Natural killer cell (primary cell): ENCODE measurements at regions not wholly inside any gene's neighbourhood (a gene's known extent, or its start where the extent isn't known, plus 50 kb on each side); places are given as distances from the start of the nearest gene placed in this dataset.
A peak's percentile ranks its signal among the peaks of the same experiment; 100 is the strongest.
"Not testable (repeated sequence)": the region's sequence is repeated elsewhere in the genome, so short reads cannot be mapped to it uniquely, and the experiment has no call there.

Source experiments
- ATAC-seq, 3 donors: fragments of 150-1000 bp in 2 of 3; fragments of 200-7000 bp in 1 of 3; cut with Tn5 transposase; 1 replicate in 1 of 3; 2 replicates in 2 of 3; pipeline ENCODE4 v1.10.0; 2021; ENCODE audit warnings: mild to moderate bottlenecking in 2 of 3, moderate library complexity in 2 of 3
- DNase-seq, 2 donors: peaks; one replicate each; pipeline versions ENCODE4 v3.0.0 to v3.0.0-alpha.2; 2013 to 2021; ENCODE audit warnings: mixed read lengths in 1 of 2
- H3K27ac ChIP-seq: one replicate; pipeline ENCODE4 v1.5.1; 2013; ENCODE audit warnings: mild to moderate bottlenecking, low read length
- H3K27me3 ChIP-seq: one replicate; pipeline ENCODE4 v1.6.1; 2013; ENCODE audit warnings: low read length; ENCODE audit not compliant: control insufficient read depth, insufficient read depth
- H3K36me3 ChIP-seq: one replicate; pipeline ENCODE4 v1.6.1; 2013; ENCODE audit warnings: low read length; ENCODE audit not compliant: control insufficient read depth, insufficient read depth
- H3K4me1 ChIP-seq: one replicate; pipeline ENCODE4 v1.6.1; 2013; ENCODE audit warnings: low read length; ENCODE audit not compliant: control insufficient read depth, insufficient read depth
- H3K4me3 ChIP-seq: one replicate; pipeline ENCODE4 v1.5.1; 2013; ENCODE audit warnings: low read length
- H3K9me3 ChIP-seq: one replicate; pipeline ENCODE4 v1.6.1; 2013; ENCODE audit warnings: low read length; ENCODE audit not compliant: control insufficient read depth, insufficient read depth
- H3K27ac Mint-ChIP-seq, 2 donors: one replicate each; pipeline ENCODE4 v1.8.0; 2022; ENCODE audit warnings: mild to moderate bottlenecking in 2 of 2, mixed read lengths in 2 of 2, moderate library complexity in 1 of 2
- H3K27me3 Mint-ChIP-seq, 2 donors: one replicate each; pipeline ENCODE4 v1.8.0; 2022; ENCODE audit warnings: low read depth in 2 of 2, mixed read lengths in 2 of 2
- H3K36me3 Mint-ChIP-seq: one replicate; pipeline ENCODE4 v1.8.0; 2022; ENCODE audit warnings: mixed read lengths
- H3K4me1 Mint-ChIP-seq, 2 donors: one replicate each; pipeline ENCODE4 v1.8.0; 2022; ENCODE audit warnings: mixed read lengths in 2 of 2
- H3K4me3 Mint-ChIP-seq: one replicate; pipeline ENCODE4 v1.8.0; 2022; ENCODE audit warnings: mild to moderate bottlenecking, moderate library complexity, mixed read lengths
- H3K9me3 Mint-ChIP-seq, 2 donors: one replicate each; pipeline ENCODE4 v1.8.0; 2022; ENCODE audit warnings: mixed read lengths in 2 of 2
- WGBS: methylation state at CpG from one replicate; pipeline ENCODE4 v1.1.7; 2013; ENCODE audit warnings: missing lambda C conversion rate; ENCODE audit not compliant: insufficient coverage; 5-methylcytosine and 5-hydroxymethylcytosine counted together
- intact Hi-C: fragments of 100-400 bp; cut with micrococcal nuclease; formaldehyde crosslinking; loops from one replicate; pipeline ENCODE4 v1.14.2; 2022
- TF ChIP-seq, protein P1 (sequence below): fragments of 200-600 bp; IDR thresholded peaks from one replicate; pipeline ENCODE4 v1.8.0; 2022; ENCODE audit warnings: antibody characterized with exemption

DNA sequence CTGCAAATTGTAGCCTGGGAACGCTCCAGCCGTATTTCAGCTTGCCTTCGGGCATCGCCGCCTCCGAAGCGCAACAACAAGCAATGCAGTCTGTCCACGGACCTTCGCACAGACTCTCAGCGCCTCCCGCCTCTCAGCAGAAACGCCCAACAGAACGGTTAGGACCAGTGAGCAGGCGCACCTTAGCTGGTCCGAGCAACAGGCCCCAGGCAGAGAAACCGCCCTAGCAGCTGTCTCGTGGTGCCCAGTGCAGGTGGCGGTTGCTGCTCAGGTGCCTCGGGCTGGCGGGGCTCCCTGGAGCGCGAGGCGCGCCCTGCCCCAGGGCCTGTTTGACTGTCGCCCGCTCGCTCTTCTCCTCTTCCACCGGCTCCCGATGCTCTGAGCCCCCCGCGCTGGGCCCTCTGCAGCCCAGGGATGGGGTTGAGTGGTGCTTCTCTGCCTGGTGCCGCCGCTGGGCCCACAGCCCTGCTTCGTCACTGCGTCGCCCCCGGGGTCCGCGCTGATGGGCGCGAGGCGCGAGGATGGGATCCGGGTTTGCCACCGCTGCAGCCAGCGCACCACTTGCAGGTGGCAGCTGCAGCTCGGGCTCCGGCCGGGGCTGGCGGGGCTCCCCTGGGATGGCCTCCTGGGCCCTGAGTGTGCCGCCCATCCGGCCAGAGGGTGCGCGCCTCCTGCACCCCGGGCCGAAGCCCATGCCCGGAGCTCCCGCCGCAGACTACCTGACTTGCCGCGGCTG, 268.4 kb upstream of the FRG2C start:
- peaks cover 0 to 6% of the 10 kb centered on the region in 2 donors for H3K27me3 Mint-ChIP-seq
- WGBS: 82% methylated on average over 61 of the region's 61 CpGs
- intact Hi-C loops: no loop called here
- no peaks in the 10 kb centered on the region for H3K36me3 Mint-ChIP-seq
- no peaks in the 10 kb centered on the region for H3K9me3 Mint-ChIP-seq
- H3K27ac Mint-ChIP-seq: no peak overlapping the region
- DNase-seq: no peak
- Histone ChIP-seq H3K27ac (no peak overlapping the region), H3K9me3 (no peaks in the 10 kb centered on the region), H3K36me3 (no peaks in the 10 kb centered on the region), H3K4me3 (no peak overlapping the region), H3K4me1 (no peaks in the 10 kb centered on the region), H3K27me3 (no peaks in the 10 kb centered on the region)
- no peak for ATAC-seq
- TF ChIP-seq, protein P1, sequence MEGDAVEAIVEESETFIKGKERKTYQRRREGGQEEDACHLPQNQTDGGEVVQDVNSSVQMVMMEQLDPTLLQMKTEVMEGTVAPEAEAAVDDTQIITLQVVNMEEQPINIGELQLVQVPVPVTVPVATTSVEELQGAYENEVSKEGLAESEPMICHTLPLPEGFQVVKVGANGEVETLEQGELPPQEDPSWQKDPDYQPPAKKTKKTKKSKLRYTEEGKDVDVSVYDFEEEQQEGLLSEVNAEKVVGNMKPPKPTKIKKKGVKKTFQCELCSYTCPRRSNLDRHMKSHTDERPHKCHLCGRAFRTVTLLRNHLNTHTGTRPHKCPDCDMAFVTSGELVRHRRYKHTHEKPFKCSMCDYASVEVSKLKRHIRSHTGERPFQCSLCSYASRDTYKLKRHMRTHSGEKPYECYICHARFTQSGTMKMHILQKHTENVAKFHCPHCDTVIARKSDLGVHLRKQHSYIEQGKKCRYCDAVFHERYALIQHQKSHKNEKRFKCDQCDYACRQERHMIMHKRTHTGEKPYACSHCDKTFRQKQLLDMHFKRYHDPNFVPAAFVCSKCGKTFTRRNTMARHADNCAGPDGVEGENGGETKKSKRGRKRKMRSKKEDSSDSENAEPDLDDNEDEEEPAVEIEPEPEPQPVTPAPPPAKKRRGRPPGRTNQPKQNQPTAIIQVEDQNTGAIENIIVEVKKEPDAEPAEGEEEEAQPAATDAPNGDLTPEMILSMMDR: no peak
- H3K4me1 Mint-ChIP-seq: no peaks in the 10 kb centered on the region
- H3K4me3 Mint-ChIP-seq: no peak overlapping the region

DNA sequence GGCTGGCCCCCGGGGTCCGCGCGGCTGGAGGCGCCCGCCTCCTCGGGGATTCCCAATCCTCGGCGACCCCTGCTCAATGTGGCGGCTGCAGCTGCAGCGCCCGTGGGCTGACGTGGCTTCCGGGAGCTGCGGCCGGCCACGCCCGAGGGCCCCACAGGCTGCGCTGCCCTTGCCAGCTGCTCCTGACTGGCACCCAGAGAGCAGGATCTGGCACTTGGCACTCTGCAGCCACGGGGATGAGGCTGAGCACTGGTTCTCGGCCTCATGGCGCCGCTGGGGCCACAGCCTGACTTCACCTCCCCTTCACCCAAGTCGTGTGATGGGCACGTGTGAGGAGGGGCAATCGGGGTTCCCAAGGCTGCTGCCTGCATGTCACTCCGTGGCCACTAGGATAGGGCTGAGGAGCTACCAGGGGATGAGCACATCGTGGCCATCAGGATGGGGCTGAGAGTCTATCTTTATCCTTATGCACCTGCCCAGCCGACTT, 267.8 kb upstream of the FRG2C start:
- no peak overlapping the region for H3K4me3 ChIP-seq
- Mint-ChIP-seq H3K27ac (no peak overlapping the region), H3K36me3 (no peaks in the 10 kb centered on the region), H3K4me3 (no peak overlapping the region), H3K9me3 (no peaks in the 10 kb centered on the region), H3K27me3 (peaks cover 0 to 6% of the 10 kb centered on the region in 2 donors), H3K4me1 (no peaks in the 10 kb centered on the region)
- H3K27ac ChIP-seq: no peak overlapping the region
- ATAC-seq (no peak), DNase-seq (no peak)
- TF ChIP-seq, protein P1: no peak
- WGBS: 74% methylated on average over 29 of the region's 29 CpGs
- H3K4me1 ChIP-seq: no peaks in the 10 kb centered on the region
- no peaks in the 10 kb centered on the region for H3K27me3 ChIP-seq
- intact Hi-C loops: no loop called here
- H3K9me3 ChIP-seq: no peaks in the 10 kb centered on the region
- no peaks in the 10 kb centered on the region for H3K36me3 ChIP-seq

DNA sequence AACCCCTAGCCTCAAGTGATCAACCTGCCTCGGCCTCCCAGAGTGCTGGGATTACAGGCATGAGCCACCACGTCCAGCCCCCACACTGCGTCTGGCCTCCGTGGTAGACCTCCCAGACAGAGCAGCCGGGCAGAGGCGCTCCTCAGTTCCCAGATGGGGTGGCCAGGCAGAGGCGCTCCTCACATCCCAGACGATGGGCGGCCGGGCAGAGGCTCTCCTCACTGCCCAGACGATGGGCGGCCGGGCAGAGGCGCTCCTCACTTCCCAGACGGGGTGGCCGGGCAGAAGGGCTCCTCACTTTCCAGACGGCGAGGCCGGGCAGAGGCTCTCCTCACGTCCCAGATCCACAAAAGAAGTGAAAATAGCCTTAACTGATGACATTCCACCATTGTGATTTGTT, 266.6 kb upstream of the FRG2C start:
- ATAC-seq, DNase-seq, H3K27me3 Mint-ChIP-seq, H3K4me1 ChIP-seq, H3K4me3 Mint-ChIP-seq, H3K9me3 ChIP-seq, H3K4me3 ChIP-seq, H3K36me3 Mint-ChIP-seq, H3K27me3 ChIP-seq, H3K27ac Mint-ChIP-seq, H3K9me3 Mint-ChIP-seq, H3K27ac ChIP-seq, H3K4me1 Mint-ChIP-seq, intact Hi-C loops, H3K36me3 ChIP-seq: not testable (repeated sequence)
- WGBS: 96% methylated on average over 20 of the region's 20 CpGs

DNA sequence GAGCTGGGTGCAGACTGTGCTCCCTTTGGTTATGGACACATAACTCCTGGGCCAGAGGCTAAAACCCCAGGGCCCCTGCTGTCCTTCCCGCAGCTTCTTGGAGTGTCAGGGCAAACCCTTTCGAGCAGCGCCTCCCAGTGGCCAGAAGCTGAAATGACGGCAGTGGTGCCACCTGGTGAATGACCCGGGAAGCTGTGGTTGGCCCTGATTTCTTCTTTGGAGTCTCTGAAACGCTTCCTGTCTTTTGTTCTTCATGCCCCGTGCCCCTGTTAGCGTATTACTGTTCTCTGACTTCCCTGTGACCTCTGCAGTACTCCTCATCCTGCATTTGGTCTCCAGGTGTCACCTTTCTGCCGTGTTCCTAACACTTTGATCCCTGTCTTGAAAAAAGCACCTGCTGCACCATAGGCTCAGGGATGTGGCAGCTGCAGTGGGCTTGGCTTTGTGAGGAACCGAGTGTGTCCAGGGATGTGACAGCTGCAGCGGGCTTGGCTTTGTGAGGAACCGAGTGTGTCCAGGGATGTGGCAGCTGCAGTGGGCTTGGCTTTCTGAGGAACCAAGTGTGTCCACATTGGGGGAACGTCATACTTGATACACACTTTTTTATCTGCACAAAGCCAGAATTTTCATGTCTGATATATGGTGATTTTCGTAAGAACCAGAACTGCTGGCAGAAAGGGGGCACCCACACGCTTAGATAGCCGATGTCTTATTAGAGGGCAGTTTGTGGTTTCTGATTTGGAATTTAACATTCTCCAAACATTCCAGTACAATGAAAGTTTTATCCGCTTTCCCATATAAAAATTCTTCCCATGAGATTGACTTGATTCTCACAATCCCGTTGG, 241.8 kb upstream of the FRG2C start:
- H3K36me3 Mint-ChIP-seq, H3K4me3 ChIP-seq, H3K9me3 Mint-ChIP-seq, H3K4me1 ChIP-seq, H3K9me3 ChIP-seq, intact Hi-C loops, ATAC-seq, H3K27ac ChIP-seq, H3K27me3 ChIP-seq, H3K27ac Mint-ChIP-seq, H3K27me3 Mint-ChIP-seq, H3K4me1 Mint-ChIP-seq, H3K36me3 ChIP-seq, H3K4me3 Mint-ChIP-seq: not testable (repeated sequence)
- WGBS: 48% methylated on average over 18 of the region's 18 CpGs
- DNase-seq: peak; percentile 25
- TF ChIP-seq, protein P1: peak; percentile 45

DNA sequence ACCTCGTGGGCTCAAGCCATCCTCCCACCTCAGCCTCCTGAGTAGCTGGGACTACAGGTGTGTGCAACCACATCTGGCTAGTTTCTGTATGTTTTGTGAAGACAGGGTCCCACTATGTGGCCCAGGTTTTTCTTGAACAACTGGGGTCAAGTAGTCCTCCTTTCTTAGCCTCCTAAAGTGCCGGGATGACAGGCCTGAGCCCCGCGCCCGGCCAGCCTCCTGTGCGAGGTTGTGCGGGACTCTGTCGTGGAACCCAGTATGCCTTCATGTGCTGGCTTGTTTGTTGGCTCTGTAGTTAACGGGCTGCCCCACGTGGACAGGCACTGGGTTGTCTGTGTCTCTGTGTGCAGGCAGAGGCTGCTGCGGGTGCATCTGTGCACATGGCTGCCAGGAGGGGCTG, 238.7 kb upstream of the FRG2C start:
- H3K4me3 Mint-ChIP-seq, H3K27me3 Mint-ChIP-seq, H3K36me3 Mint-ChIP-seq, H3K36me3 ChIP-seq, H3K27me3 ChIP-seq, DNase-seq, H3K4me1 ChIP-seq, ATAC-seq, intact Hi-C loops, H3K9me3 ChIP-seq, H3K9me3 Mint-ChIP-seq, H3K4me3 ChIP-seq, H3K27ac ChIP-seq, H3K27ac Mint-ChIP-seq: not testable (repeated sequence)
- peaks cover 5 to 16% of the 10 kb centered on the region in 2 donors for H3K4me1 Mint-ChIP-seq
- 97% methylated on average over 11 of the region's 11 CpGs for WGBS

DNA sequence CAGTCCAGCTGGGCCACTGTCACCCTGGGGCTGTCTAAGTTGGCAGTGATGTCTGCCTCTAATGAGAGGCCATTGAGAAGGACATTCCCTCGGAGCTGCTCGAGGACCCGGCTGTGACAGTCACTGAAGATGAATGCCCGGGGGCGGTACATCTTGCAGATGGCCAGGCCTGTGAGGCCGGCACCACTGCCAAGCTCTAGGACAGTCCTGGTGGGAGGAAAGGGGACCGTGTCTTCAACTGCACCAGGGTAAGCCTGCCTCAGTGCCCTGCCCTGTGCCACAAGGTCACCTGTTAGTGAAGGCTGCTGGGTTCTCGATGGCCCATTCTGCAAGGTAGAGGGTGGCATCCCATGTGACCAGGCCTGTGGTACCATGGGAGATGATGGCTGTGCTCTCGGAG, 236.6 kb upstream of the FRG2C start:
- DNase-seq, H3K4me1 Mint-ChIP-seq, H3K27me3 Mint-ChIP-seq, H3K27me3 ChIP-seq, H3K9me3 Mint-ChIP-seq, H3K4me3 ChIP-seq, H3K27ac ChIP-seq, intact Hi-C loops, H3K36me3 Mint-ChIP-seq, H3K27ac Mint-ChIP-seq, ATAC-seq, H3K36me3 ChIP-seq, H3K4me3 Mint-ChIP-seq, H3K4me1 ChIP-seq, H3K9me3 ChIP-seq: not testable (repeated sequence)
- 97% methylated on average over 9 of the region's 9 CpGs for WGBS
